ENCODE measurements at regions not wholly inside any gene's neighbourhood (a gene's known extent, or its start where the extent isn't known, plus 50 kb on each side); places are given as distances from the start of the nearest gene placed in this dataset.

DNA sequence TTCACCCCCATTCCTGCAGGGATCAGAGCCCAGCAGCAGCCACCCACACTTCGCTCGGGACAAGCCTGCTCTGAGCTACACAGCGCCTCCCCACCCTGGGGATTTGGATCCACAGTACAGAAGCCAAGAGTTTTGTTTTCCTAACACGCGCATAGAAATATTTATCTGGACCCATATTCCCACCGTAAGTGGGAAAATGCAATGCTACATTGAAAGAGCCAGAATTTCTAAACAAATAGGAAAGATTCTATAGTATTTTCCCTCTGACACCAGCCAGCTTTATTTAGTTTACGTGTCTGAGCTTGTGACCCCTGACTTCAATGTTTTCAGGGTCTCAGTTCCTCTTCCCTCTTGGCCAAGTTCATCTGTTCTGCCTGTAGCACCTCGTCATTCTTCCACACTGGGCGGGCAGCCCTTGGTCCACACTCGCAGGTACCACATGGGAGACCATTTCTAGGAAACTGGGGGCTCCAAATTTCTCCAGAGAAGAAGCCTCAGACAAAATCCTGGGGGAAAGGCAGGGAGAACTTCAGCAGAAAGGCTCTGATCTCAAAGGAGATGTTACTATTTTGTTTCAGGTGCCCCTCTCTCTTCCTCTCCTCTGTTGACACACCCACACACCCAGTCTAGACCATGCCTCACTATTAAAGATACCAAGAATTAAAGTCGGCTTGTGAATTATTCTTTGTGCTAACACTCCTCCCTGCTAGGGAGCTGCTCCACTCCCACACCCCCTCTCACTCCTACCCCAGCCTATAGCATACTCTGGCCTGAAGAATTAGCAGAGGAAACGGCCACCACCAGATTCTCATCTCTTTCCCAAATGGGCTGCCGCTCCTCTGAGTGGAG lies 116.0 kb upstream of the PCGF5 start:
- H3K4me3 ChIP-seq (ENCODE audit: low read length) = no peak overlapping the region; the same call in 1 of the 2 replicates
- TF ChIP-seq ZNF274 (IDR thresholded peaks at IDR 0.05; ENCODE audit: low read depth, low read length) = no peak

DNA sequence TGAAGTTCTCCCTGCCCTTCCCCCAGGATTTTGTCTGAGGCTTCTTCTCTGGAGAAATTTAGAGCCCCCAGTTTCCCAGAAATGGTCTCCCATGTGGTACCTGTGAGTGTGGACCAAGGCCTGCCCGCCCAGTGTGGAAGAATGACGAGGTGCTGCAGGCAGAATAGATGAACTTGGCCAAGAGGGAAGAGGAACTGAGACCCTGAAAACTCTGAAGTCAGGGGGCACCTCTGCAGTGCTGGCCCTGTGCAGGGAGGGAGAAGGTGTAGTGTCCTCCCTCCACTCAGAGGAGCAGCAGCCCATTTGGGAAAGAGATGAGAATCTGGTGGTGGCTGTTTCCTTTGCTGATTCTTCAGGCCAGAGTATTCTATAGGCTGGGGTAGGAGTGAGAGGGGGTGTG lies 115.2 kb upstream of the PCGF5 start:
- TF ChIP-seq ZNF274 (IDR thresholded peaks at IDR 0.05; ENCODE audit: low read depth, low read length) = no peak

GRCh38 chr10:91108820-91109219 lies 111.6 kb upstream of the PCGF5 start:
- no peak for TF ChIP-seq ZNF274 (IDR thresholded peaks at IDR 0.05; ENCODE audit: low read depth, low read length)
- no peak overlapping the region for H3K4me3 ChIP-seq (ENCODE audit: low read length)

More for the DNA sequence above, 115.2 kb upstream of the PCGF5 start:
- H3K4me3 ChIP-seq (ENCODE audit: low read length) = no peak overlapping the region

GRCh38 chr10:91111060-91111459 lies 109.4 kb upstream of the PCGF5 start:
- TF ChIP-seq ZNF274 (IDR thresholded peaks at IDR 0.05; ENCODE audit: low read depth, low read length) = no peak
- no peak overlapping the region for H3K4me3 ChIP-seq (ENCODE audit: low read length)

GRCh38 chr10:91115618-91116390 lies 104.7 kb upstream of the PCGF5 start:
- TF ChIP-seq ZNF274 (IDR thresholded peaks at IDR 0.05; ENCODE audit: low read depth, low read length) = no peak
- H3K4me3 ChIP-seq (ENCODE audit: low read length) = no peak overlapping the region

- no peak for TF ChIP-seq ZNF274 (IDR thresholded peaks at IDR 0.05; ENCODE audit: low read depth, low read length)
- H3K4me3 ChIP-seq (ENCODE audit: low read length) = no peak overlapping the region
These were observed 103.0 kb upstream of the PCGF5 start for GRCh38 chr10:91117505-91117904.

DNA sequence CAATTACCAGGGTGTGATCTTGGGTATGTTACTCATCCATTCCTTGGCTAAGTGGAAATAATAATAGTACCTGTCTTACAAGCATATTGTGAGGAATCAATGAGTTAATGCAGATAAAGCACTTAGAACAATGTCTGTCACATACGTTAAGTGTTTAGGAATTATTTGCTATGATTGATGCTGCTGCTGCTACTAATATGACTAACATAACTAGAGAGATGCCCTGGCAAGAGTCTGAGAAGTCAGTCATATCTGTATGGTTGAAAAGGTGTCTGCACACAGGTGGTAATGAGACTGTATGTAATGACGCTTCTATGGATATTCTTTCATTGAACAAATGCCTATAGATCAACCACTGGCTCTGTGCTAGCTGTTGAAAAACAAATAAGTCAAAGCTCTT lies 100.1 kb upstream of the PCGF5 start:
- no peak overlapping the region for H3K4me3 ChIP-seq (ENCODE audit: low read length)
- no peak for TF ChIP-seq ZNF274 (IDR thresholded peaks at IDR 0.05; ENCODE audit: low read depth, low read length)

GRCh38 chr10:91123261-91123660 lies 97.2 kb upstream of the PCGF5 start:
- TF ChIP-seq ZNF274 (IDR thresholded peaks at IDR 0.05; ENCODE audit: low read depth, low read length) = no peak
- H3K4me3 ChIP-seq (ENCODE audit: low read length) = no peak overlapping the region

DNA sequence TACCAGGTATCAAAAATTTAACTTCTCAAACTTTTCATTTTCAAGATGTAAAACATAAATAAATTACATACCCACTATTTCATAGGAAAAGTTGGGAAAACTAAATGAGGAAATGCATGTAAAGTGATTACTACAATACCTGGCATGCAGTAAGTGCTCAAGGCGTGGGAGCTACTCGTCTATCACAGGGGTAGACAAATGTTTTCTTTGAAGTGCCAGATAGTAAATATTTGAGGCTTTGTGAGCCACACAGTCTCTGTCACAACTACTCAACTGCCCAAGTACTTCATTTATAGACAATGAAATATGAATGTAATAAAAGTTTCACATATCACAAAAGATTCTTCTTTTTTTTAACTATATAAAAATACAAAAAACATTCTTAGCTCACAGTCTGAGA lies 96.4 kb upstream of the PCGF5 start:
- no peak for TF ChIP-seq ZNF274 (IDR thresholded peaks at IDR 0.05; ENCODE audit: low read depth, low read length)
- H3K4me3 ChIP-seq (ENCODE audit: low read length) = no peak overlapping the region

- no peak overlapping the region for H3K4me3 ChIP-seq (ENCODE audit: low read length)
- TF ChIP-seq ZNF274 (IDR thresholded peaks at IDR 0.05; ENCODE audit: low read depth, low read length) = no peak
These were observed 94.0 kb upstream of the PCGF5 start for GRCh38 chr10:91126471-91126870.

DNA sequence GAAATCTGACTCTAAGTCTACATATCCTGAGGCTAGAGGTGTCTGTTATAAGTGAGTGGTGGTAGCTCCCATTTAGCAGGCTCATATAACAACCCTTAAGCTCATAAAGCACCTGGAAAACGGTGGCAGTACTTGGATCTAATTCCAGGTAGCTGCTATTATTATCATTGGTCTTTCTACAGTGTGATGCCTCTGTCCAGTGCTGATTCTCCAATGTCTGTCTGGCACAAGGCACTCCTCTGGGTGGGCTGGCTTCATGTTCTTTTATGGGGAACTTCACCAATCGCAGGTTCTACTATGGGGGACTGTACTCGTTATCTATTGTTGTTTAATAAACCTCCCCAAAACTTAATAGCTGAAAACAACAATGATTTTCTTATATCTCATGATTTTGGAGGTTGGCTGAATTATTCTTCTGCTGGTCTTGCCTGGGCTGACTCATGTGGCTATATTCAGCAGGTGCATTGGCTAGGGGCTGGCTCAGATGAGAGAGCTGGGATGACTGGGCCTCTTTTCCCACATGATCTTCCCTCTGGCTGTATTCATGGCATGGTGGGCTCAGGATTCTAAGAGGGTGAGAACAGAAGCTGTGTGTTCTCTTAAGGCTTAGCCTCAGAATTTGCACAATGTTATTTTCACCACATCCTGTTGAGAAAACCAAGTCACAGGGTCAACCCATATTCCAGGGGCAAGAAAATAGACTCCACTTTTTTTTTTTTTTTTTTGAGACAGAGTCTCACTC lies 93.0 kb upstream of the PCGF5 start:
- no peak for TF ChIP-seq ZNF274 (IDR thresholded peaks at IDR 0.05; ENCODE audit: low read depth, low read length)
- no peak overlapping the region for H3K4me3 ChIP-seq (ENCODE audit: low read length)

GRCh38 chr10:91135113-91135512 lies 85.3 kb upstream of the PCGF5 start:
- no peak for TF ChIP-seq ZNF274 (IDR thresholded peaks at IDR 0.05; ENCODE audit: low read depth, low read length)
- no peak overlapping the region for H3K4me3 ChIP-seq (ENCODE audit: low read length)

GRCh38 chr10:91137011-91137643 lies 83.3 kb upstream of the PCGF5 start:
- H3K4me3 ChIP-seq (ENCODE audit: low read length) = no peak overlapping the region
- TF ChIP-seq ZNF274 (IDR thresholded peaks at IDR 0.05; ENCODE audit: low read depth, low read length) = no peak

- no peak for TF ChIP-seq ZNF274 (IDR thresholded peaks at IDR 0.05; ENCODE audit: low read depth, low read length)
- H3K4me3 ChIP-seq (ENCODE audit: low read length) = no peak overlapping the region
These were observed 82.6 kb upstream of the PCGF5 start for GRCh38 chr10:91137822-91138221.
